IMR-90 (cell line): ENCODE measurements at regions not wholly inside any gene's neighbourhood (a gene's known extent, or its start where the extent isn't known, plus 50 kb on each side); places are given as distances from the start of the nearest gene placed in this dataset.

Experiments
- ATAC-seq: fragments of 200-7000 bp; cut with Tn5 transposase; 2 replicates; pipeline ENCODE4 v1.9.1; 2020; ENCODE audit warnings: low read depth, mild to moderate bottlenecking, moderate library complexity
- BruUV-seq: library from RNA; stranded (reverse); fragments of 400-500 nt; replicated peaks from 2 replicates; lab custom pipeline; 2021; lab: Mats Ljungman, UMichigan
- CTCF ChIA-PET: fragments of 300-600 bp; formaldehyde crosslinking; extraction: SDS; loops from one replicate; lab custom pipeline; 2021; ENCODE audit warnings: antibody characterized with exemption; lab: Yijun Ruan, JAX
- POLR2A ChIA-PET: fragments of 300-600 bp; sonication (Branson Sonifier 250); formaldehyde crosslinking; loops from one replicate; lab custom pipeline; 2022; ENCODE audit warnings: antibody characterized with exemption; ENCODE audit not compliant: unreplicated experiment; lab: Charles Lee
- DNase-seq: peaks from one replicate; pipeline ENCODE4 v3.0.0; 2013
- H2AFZ ChIP-seq: replicated peaks from 2 replicates; pipeline ENCODE3; 2013; ENCODE audit warnings: low read length, mild to moderate bottlenecking; ENCODE audit not compliant: poor library complexity
- H2AK5ac ChIP-seq: 2 replicates; pipeline ENCODE4 v1.6.1; 2013; ENCODE audit warnings: low read depth, low read length, inconsistent platforms
- H2AK9ac ChIP-seq: replicated peaks from 2 replicates; pipeline ENCODE3; 2013; ENCODE audit warnings: mild to moderate bottlenecking, low read depth, low read length, moderate library complexity; ENCODE audit not compliant: poor library complexity
- H2BK120ac ChIP-seq: 2 replicates; pipeline ENCODE4 v1.6.1; 2013; ENCODE audit warnings: low read depth, low read length, inconsistent platforms
- H2BK15ac ChIP-seq: 3 replicates; pipeline ENCODE4 v1.6.1; 2013; ENCODE audit warnings: low read depth, low read length, inconsistent platforms
- H2BK20ac ChIP-seq: 2 replicates; pipeline ENCODE4 v1.6.1; 2013; ENCODE audit warnings: low read depth, mild to moderate bottlenecking, inconsistent platforms, low read length, moderate library complexity
- H2BK5ac ChIP-seq: 2 replicates; pipeline ENCODE4 v1.6.1; 2013; ENCODE audit warnings: mild to moderate bottlenecking, low read depth, low read length, inconsistent platforms; ENCODE audit not compliant: poor library complexity, severe bottlenecking
- H3K14ac ChIP-seq: replicated peaks from 2 replicates; pipeline ENCODE4 v1.6.1; 2013; ENCODE audit warnings: low read depth, low read length, inconsistent platforms
- H3K18ac ChIP-seq: 2 replicates; pipeline ENCODE4 v1.6.1; 2013; ENCODE audit warnings: low read depth, low read length, control low read depth
- H3K23ac ChIP-seq: 2 replicates; pipeline ENCODE4 v1.6.1; 2013; ENCODE audit warnings: low read depth, low read length, inconsistent platforms
- H3K27ac ChIP-seq: 2 replicates; pipeline ENCODE4 v1.5.1; 2013; ENCODE audit warnings: mild to moderate bottlenecking, control low read depth, low read length; ENCODE audit not compliant: insufficient read depth
- H3K27me3 ChIP-seq: 2 replicates; pipeline ENCODE4 v1.6.1; 2013; ENCODE audit warnings: low read length; ENCODE audit not compliant: control insufficient read depth, insufficient read depth
- H3K36me3 ChIP-seq: 2 replicates; pipeline ENCODE4 v1.6.1; 2013; ENCODE audit warnings: low read length, mixed read lengths; ENCODE audit not compliant: control insufficient read depth, insufficient read depth
- H3K4ac ChIP-seq: 2 replicates; pipeline ENCODE4 v1.6.1; 2013; ENCODE audit warnings: low read depth, low read length, inconsistent platforms
- H3K4me1 ChIP-seq: 2 replicates; pipeline ENCODE4 v1.6.1; 2013; ENCODE audit warnings: low read length, mixed read lengths; ENCODE audit not compliant: control insufficient read depth, insufficient read depth
- H3K4me2 ChIP-seq: 2 replicates; pipeline ENCODE4 v1.6.1; 2013; ENCODE audit warnings: low read depth, mild to moderate bottlenecking, control low read depth, low read length, moderate library complexity
- H3K4me3 ChIP-seq: 2 replicates; pipeline ENCODE4 v1.5.1; 2013; ENCODE audit warnings: low read depth, mild to moderate bottlenecking, control low read depth, low read length, moderate library complexity; ENCODE audit not compliant: insufficient read depth
- H3K56ac ChIP-seq: 2 replicates; pipeline ENCODE4 v1.6.1; 2013; ENCODE audit warnings: low read length, inconsistent platforms; ENCODE audit not compliant: insufficient read depth; ENCODE audit errors: extremely low read depth
- H3K79me1 ChIP-seq, 2 experiments: 2 replicates each; pipeline ENCODE4 v1.6.1; 2013; ENCODE audit warnings: low read length in 2 of 2, inconsistent platforms in 1 of 2, low read depth in 1 of 2
- H3K9ac ChIP-seq: 2 replicates; pipeline ENCODE4 v1.6.1; 2013; ENCODE audit warnings: low read depth, low read length, control low read depth
- H3K9me1 ChIP-seq: 2 replicates; pipeline ENCODE4 v1.6.1; 2013; ENCODE audit warnings: low read length, inconsistent platforms; ENCODE audit not compliant: insufficient read depth
- H3K9me3 ChIP-seq: 2 replicates; pipeline ENCODE4 v1.6.1; 2013; ENCODE audit warnings: low read length; ENCODE audit not compliant: control insufficient read depth, insufficient read depth
- H4K20me1 ChIP-seq: 2 replicates; pipeline ENCODE4 v1.6.1; 2013; ENCODE audit warnings: low read length, inconsistent platforms; ENCODE audit not compliant: insufficient read depth
- H4K5ac ChIP-seq: 2 replicates; pipeline ENCODE4 v1.6.1; 2013; ENCODE audit warnings: mild to moderate bottlenecking, low read depth, low read length, control low read depth
- H4K8ac ChIP-seq, 2 experiments: 2 replicates each; pipeline ENCODE4 v1.6.1; 2013; ENCODE audit warnings: low read depth in 2 of 2, low read length in 2 of 2, control low read depth in 1 of 2, inconsistent platforms in 1 of 2
- H4K91ac ChIP-seq: 2 replicates; pipeline ENCODE4 v1.6.1; 2013; ENCODE audit warnings: low read depth, low read length, inconsistent platforms; ENCODE audit not compliant: insufficient read depth
- BHLHE40 ChIP-seq: fragments of 150-350 bp; IDR thresholded peaks from 2 replicates; pipeline ENCODE4 v1.6.1; 2016; ENCODE audit warnings: mild to moderate bottlenecking, low read depth, low read length
- CEBPB ChIP-seq: IDR thresholded peaks from 2 replicates; pipeline ENCODE4 v1.6.1; 2012; ENCODE audit warnings: low read depth, low read length, improper control_type of control experiment
- FOS ChIP-seq: fragments of 150-350 bp; IDR thresholded peaks from 2 replicates; pipeline ENCODE4 v1.6.1; 2016; ENCODE audit warnings: low read depth, low read length
- MAFK ChIP-seq: IDR thresholded peaks from 2 replicates; pipeline ENCODE4 v1.6.1; 2012; ENCODE audit warnings: low read depth, low read length, improper control_type of control experiment
- MAZ ChIP-seq: IDR thresholded peaks from 2 replicates; pipeline ENCODE4 v1.6.1; 2012; ENCODE audit warnings: low read depth, mild to moderate bottlenecking, low read length, improper control_type of control experiment, moderate library complexity, borderline replicate concordance
- MXI1 ChIP-seq: IDR thresholded peaks from 2 replicates; pipeline ENCODE4 v1.6.1; 2012; ENCODE audit warnings: low read depth, mild to moderate bottlenecking, low read length, moderate library complexity, borderline replicate concordance
- NFE2L2 ChIP-seq: fragments of 150-350 bp; IDR thresholded peaks from 2 replicates; pipeline ENCODE4 v1.6.1; 2016; ENCODE audit warnings: low read depth, mild to moderate bottlenecking, low read length
- POLR2A ChIP-seq: IDR thresholded peaks from 2 replicates; pipeline ENCODE4 v1.6.1; 2012; ENCODE audit warnings: mild to moderate bottlenecking, low read depth, low read length
- RAD21 ChIP-seq: IDR thresholded peaks from 2 replicates; pipeline ENCODE4 v1.6.1; 2012; ENCODE audit warnings: low read length, improper control_type of control experiment
- RCOR1 ChIP-seq: IDR thresholded peaks from 2 replicates; pipeline ENCODE4 v1.6.1; 2012; ENCODE audit warnings: mild to moderate bottlenecking, low read length, improper control_type of control experiment; ENCODE audit not compliant: insufficient replicate concordance
- SMC3 ChIP-seq: fragments of 150-350 bp; IDR thresholded peaks from 2 replicates; pipeline ENCODE4 v1.6.1; 2016; ENCODE audit warnings: low read depth, mild to moderate bottlenecking, antibody characterized with exemption, low read length, moderate library complexity
- WGBS, 2 experiments: methylation state at CpG; one replicate each; pipeline versions ENCODE4 v1.1.5 to v1.1.7; 2013; ENCODE audit warnings: missing lambda C conversion rate in 2 of 2; ENCODE audit not compliant: insufficient read length in 1 of 2; ENCODE audit errors: extremely low coverage in 2 of 2; 5-methylcytosine and 5-hydroxymethylcytosine counted together
- dilution Hi-C: fragments of 300-500 bp; cut with HindIII; formaldehyde crosslinking; loops from one replicate; pipeline ENCODE4 v1.14.3; 2018; ENCODE audit warnings: low sequenced_read_pairs; ENCODE audit not compliant: unreplicated experiment
- in situ Hi-C: fragments of 300-500 bp; cut with MboI; formaldehyde crosslinking; loops from 3 replicates; pipeline ENCODE4 v1.14.3; 2019; ENCODE audit warnings: low sequenced_read_pairs, inconsistent platforms, mixed read lengths
- intact Hi-C: fragments of 100-400 bp; cut with micrococcal nuclease; formaldehyde crosslinking; loops from 2 replicates; pipeline ENCODE4 v1.10.0; 2022
- TF ChIP-seq, protein P1 (sequence below): conservative IDR thresholded peaks from 2 replicates; pipeline ENCODE4 v1.5.1; 2012; ENCODE audit warnings: mild to moderate bottlenecking, low read depth, low read length, improper control_type of control experiment
- TF ChIP-seq, protein P2 (sequence below): fragments of 150-350 bp; IDR thresholded peaks from 2 replicates; pipeline ENCODE4 v1.6.1; 2017; ENCODE audit warnings: mild to moderate bottlenecking, antibody characterized with exemption, low read length, low read depth

DNA sequence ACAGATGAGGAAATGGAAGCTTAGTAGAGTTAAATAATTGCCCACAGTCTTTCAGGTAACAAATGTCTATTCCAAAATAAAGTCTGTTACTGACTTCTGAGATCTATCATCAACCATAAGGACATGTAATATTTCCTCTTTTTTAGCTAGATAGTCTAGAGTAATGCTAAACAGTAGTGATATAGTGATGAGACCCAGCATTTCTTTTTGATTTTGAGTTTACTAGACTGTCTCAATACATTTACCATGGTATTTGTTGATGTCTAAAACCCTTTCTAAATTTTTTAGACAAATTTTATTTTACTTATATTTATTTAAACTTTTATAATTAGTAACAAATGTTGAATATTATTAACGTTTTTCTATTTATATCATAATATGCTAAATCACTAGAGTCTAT lies 465.1 kb upstream of the SLIT2 start:
- Histone ChIP-seq H2AK5ac (no peak overlapping the region), H3K27me3 (no peaks in the 10 kb centered on the region), H3K23ac (no peak overlapping the region), H3K14ac (no peak overlapping the region), H4K5ac (no peak overlapping the region), H2BK5ac (no peak overlapping the region), H3K36me3 (no peaks in the 10 kb centered on the region), H3K9me3 (peaks cover 10% of the 10 kb centered on the region), H2BK120ac (no peak overlapping the region), H2AFZ (no peak overlapping the region), H2AK9ac (no peak overlapping the region), H3K9ac (no peak overlapping the region), H3K4ac (no peak overlapping the region), H3K4me2 (no peak overlapping the region), H3K79me1 (no peaks in the 10 kb centered on the region), H4K8ac (no peak overlapping the region), H3K4me3 (no peak overlapping the region), H3K27ac (no peak overlapping the region), H3K56ac (no peak overlapping the region), H3K18ac (no peak overlapping the region), H4K20me1 (no peaks in the 10 kb centered on the region), H3K9me1 (no peaks in the 10 kb centered on the region), H2BK20ac (no peak overlapping the region), H3K4me1 (no peaks in the 10 kb centered on the region), H4K91ac (no peak overlapping the region), H2BK15ac (no peak overlapping the region)
- CTCF ChIA-PET = no interaction called here
- no CpG with 5 or more reads among the region's 1 CpG for whole genome bisulfite sequencing, 2 experiments
- no peak for DNase-seq
- no peak for TF ChIP-seq NFE2L2
- TF ChIP-seq, protein P1, sequence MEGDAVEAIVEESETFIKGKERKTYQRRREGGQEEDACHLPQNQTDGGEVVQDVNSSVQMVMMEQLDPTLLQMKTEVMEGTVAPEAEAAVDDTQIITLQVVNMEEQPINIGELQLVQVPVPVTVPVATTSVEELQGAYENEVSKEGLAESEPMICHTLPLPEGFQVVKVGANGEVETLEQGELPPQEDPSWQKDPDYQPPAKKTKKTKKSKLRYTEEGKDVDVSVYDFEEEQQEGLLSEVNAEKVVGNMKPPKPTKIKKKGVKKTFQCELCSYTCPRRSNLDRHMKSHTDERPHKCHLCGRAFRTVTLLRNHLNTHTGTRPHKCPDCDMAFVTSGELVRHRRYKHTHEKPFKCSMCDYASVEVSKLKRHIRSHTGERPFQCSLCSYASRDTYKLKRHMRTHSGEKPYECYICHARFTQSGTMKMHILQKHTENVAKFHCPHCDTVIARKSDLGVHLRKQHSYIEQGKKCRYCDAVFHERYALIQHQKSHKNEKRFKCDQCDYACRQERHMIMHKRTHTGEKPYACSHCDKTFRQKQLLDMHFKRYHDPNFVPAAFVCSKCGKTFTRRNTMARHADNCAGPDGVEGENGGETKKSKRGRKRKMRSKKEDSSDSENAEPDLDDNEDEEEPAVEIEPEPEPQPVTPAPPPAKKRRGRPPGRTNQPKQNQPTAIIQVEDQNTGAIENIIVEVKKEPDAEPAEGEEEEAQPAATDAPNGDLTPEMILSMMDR = no peak
- TF ChIP-seq MXI1 = no peak
- no peak for TF ChIP-seq MAZ
- no peak for TF ChIP-seq CEBPB
- no peak for TF ChIP-seq MAFK
- no peak for TF ChIP-seq BHLHE40
- TF ChIP-seq RAD21 = no peak
- TF ChIP-seq SMC3 = no peak
- no peak for TF ChIP-seq FOS
- no peak for TF ChIP-seq RCOR1
- TF ChIP-seq POLR2A = no peak
- TF ChIP-seq, protein P2, sequence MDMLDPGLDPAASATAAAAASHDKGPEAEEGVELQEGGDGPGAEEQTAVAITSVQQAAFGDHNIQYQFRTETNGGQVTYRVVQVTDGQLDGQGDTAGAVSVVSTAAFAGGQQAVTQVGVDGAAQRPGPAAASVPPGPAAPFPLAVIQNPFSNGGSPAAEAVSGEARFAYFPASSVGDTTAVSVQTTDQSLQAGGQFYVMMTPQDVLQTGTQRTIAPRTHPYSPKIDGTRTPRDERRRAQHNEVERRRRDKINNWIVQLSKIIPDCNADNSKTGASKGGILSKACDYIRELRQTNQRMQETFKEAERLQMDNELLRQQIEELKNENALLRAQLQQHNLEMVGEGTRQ = no peak
- POLR2A ChIA-PET = no interaction called here
- intact Hi-C loops = no loop called here
- no TSS peak for BruUV-seq
- in situ Hi-C loops = no loop called here
- no peak for ATAC-seq
- dilution Hi-C loops = no loop called here
